MCF 10A (cell line): ENCODE measurements at regions not wholly inside any gene's neighbourhood (a gene's known extent, or its start where the extent isn't known, plus 50 kb on each side); places are given as distances from the start of the nearest gene placed in this dataset.
"Not testable (repeated sequence)": the region's sequence is repeated elsewhere in the genome, so short reads cannot be mapped to it uniquely, and the experiment has no call there.

Source experiments
- BruUV-seq: library from RNA; stranded (reverse); fragments of 400-500 nt; replicated peaks from 2 replicates; lab custom pipeline; 2021; lab: Mats Ljungman, UMichigan
- CTCF ChIA-PET: fragments of 300-600 bp; sonication (Branson Sonifier 250); formaldehyde crosslinking; extraction: SDS; loops from one replicate; lab custom pipeline; 2021; ENCODE audit warnings: antibody characterized with exemption, inconsistent platforms; lab: Yijun Ruan, JAX
- POLR2A ChIA-PET: fragments of 300-600, 350-650 bp; sonication (Branson Sonifier 250); formaldehyde crosslinking; extraction: SDS; loops from one replicate; lab custom pipeline; 2020; ENCODE audit warnings: antibody characterized with exemption, inconsistent platforms; lab: Yijun Ruan, JAX
- DNase-seq: peaks from one replicate; pipeline ENCODE4 v3.0.0-alpha.2; 2018; ENCODE audit not compliant: unreplicated experiment
- H3K27ac Mint-ChIP-seq: one replicate; pipeline ENCODE4 v1.8.0; 2022; ENCODE audit warnings: mild to moderate bottlenecking, low read depth, mixed read lengths; ENCODE audit not compliant: unreplicated experiment
- H3K27me3 Mint-ChIP-seq: one replicate; pipeline ENCODE4 v1.8.0; 2022; ENCODE audit warnings: mixed read lengths; ENCODE audit not compliant: insufficient read depth, unreplicated experiment
- H3K36me3 Mint-ChIP-seq: one replicate; pipeline ENCODE4 v1.8.0; 2022; ENCODE audit warnings: mild to moderate bottlenecking, moderate library complexity, mixed read lengths; ENCODE audit not compliant: insufficient read depth, unreplicated experiment
- H3K4me1 Mint-ChIP-seq: one replicate; pipeline ENCODE4 v1.8.0; 2022; ENCODE audit warnings: mixed read lengths; ENCODE audit not compliant: insufficient read depth, unreplicated experiment
- H3K4me3 Mint-ChIP-seq: one replicate; pipeline ENCODE4 v1.8.0; 2022; ENCODE audit warnings: mild to moderate bottlenecking, moderate library complexity, mixed read lengths; ENCODE audit not compliant: unreplicated experiment
- H3K9me3 Mint-ChIP-seq: one replicate; pipeline ENCODE4 v1.8.0; 2022; ENCODE audit warnings: mixed read lengths; ENCODE audit not compliant: unreplicated experiment
- CTCF ChIP-seq: fragments of 200-600 bp; IDR thresholded peaks from one replicate; pipeline ENCODE4 v1.8.0; 2022; ENCODE audit warnings: antibody characterized with exemption, mild to moderate bottlenecking; ENCODE audit not compliant: unreplicated experiment
- intact Hi-C: fragments of 100-400 bp; cut with micrococcal nuclease; formaldehyde crosslinking; loops from 2 replicates; pipeline ENCODE4 v1.14.1; 2022

DNA sequence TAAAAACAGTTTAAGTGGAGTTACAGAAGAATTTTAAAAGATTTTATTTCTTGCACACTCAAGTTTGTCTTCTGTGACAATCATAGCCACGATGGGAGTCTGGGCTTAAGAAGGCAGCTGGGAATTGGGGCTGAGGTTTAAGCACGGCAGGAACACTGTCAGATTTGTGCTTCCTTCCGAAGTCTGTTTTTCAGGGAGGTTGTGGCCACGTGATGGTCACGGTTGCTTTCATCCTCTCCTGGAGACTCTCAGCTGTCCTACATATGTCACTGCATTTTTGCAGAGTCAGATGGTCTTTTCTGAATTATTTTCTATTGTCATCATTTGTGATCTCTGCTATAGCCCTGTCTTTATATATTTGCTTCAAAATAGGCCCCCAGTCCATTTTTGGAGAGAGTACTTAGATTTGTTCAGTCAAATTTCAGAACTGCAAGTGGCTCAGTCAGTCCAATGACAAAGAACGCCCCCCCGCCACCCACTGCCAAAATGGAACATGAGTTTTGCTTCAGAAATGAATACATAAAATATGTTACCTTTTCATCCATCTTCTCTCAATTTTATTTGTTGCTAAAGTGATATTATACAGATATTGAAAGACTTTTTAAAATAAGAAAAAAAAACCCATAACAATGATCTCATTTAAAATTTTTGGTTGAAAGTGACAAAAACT lies 111.8 kb upstream of the ZFP64 start:
- H3K27me3 Mint-ChIP-seq: no peaks in the 10 kb centered on the region
- no peak for DNase-seq
- BruUV-seq: no TSS peak
- no peaks in the 10 kb centered on the region for H3K9me3 Mint-ChIP-seq
- no peaks in the 10 kb centered on the region for H3K36me3 Mint-ChIP-seq
- ChIA-PET CTCF (interaction anchor here (0.7 to 1.9 kb wide), 3 partner anchors 10 to 1244 kb away, joined by 3 to 6 read pairs (median 6); no protein-coding TSS in a partner anchor), POLR2A (no interaction called here)
- no peak for TF ChIP-seq CTCF
- intact Hi-C loops: no loop called here
- H3K4me1 Mint-ChIP-seq: no peaks in the 10 kb centered on the region
- H3K27ac Mint-ChIP-seq: no peak overlapping the region
- no peak overlapping the region for H3K4me3 Mint-ChIP-seq

- intact Hi-C loops: no loop called here
- BruUV-seq: no TSS peak
- Mint-ChIP-seq H3K36me3 (no peaks in the 10 kb centered on the region), H3K4me3 (no peak overlapping the region), H3K4me1 (no peaks in the 10 kb centered on the region), H3K9me3 (no peaks in the 10 kb centered on the region), H3K27ac (no peak overlapping the region), H3K27me3 (no peaks in the 10 kb centered on the region)
- TF ChIP-seq CTCF: no peak
- ChIA-PET POLR2A (no interaction called here), CTCF (no interaction called here)
- DNase-seq: no peak
Measured at GRCh38 chr20:52302736-52303135, 111.2 kb upstream of the ZFP64 start.

DNA sequence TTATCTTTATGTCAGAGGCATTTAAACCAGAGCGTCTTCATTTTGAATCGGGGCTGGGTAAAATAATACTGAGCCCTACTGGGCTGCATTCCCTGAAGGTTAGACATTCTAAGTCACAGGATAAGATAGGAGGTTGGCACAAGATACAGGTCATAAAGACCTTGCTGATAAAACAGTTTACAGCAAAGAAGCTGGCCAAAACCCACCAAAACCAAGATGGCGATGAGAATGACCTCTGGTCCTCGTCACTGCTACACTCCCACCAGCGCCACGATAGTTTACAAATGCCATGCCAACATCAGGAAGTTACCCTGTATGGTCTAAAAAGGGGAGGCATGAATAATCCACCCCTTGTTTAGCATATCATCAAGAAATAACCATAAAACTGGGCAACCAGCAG lies 110.5 kb upstream of the ZFP64 start:
- H3K27me3 Mint-ChIP-seq, BruUV-seq, H3K4me1 Mint-ChIP-seq, POLR2A ChIA-PET, H3K4me3 Mint-ChIP-seq, H3K9me3 Mint-ChIP-seq, intact Hi-C loops, H3K36me3 Mint-ChIP-seq, DNase-seq, H3K27ac Mint-ChIP-seq: not testable (repeated sequence)
- CTCF ChIA-PET: interaction anchor here (2.0 kb wide), 1 partner anchor 10 kb away, joined by 18 read pairs; no protein-coding TSS in a partner anchor

- no TSS peak for BruUV-seq
- H3K4me3 Mint-ChIP-seq: no peak overlapping the region
- CTCF ChIA-PET: interaction anchor here (0.6 to 3.9 kb wide), 6 partner anchors 10 to 916 kb away, joined by 3 to 37 read pairs (median 4); no protein-coding TSS in a partner anchor
- TF ChIP-seq CTCF: no peak
- DNase-seq: peak; percentile 24
- peaks cover 7% of the 10 kb centered on the region for H3K9me3 Mint-ChIP-seq
- H3K36me3 Mint-ChIP-seq: no peaks in the 10 kb centered on the region
- H3K27me3 Mint-ChIP-seq: no peaks in the 10 kb centered on the region
- no peak overlapping the region for H3K27ac Mint-ChIP-seq
- H3K4me1 Mint-ChIP-seq: no peaks in the 10 kb centered on the region
- POLR2A ChIA-PET: interaction anchor here (0.7 kb wide), 1 partner anchor 907 kb away, joined by 3 read pairs; no protein-coding TSS in a partner anchor
- intact Hi-C loops: no loop called here
Measured at GRCh38 chr20:52295556-52295955, 104.0 kb upstream of the ZFP64 start.
